ENCODE measurements at regions not wholly inside any gene's neighbourhood (a gene's known extent, or its start where the extent isn't known, plus 50 kb on each side); places are given as distances from the start of the nearest gene placed in this dataset.

DNA sequence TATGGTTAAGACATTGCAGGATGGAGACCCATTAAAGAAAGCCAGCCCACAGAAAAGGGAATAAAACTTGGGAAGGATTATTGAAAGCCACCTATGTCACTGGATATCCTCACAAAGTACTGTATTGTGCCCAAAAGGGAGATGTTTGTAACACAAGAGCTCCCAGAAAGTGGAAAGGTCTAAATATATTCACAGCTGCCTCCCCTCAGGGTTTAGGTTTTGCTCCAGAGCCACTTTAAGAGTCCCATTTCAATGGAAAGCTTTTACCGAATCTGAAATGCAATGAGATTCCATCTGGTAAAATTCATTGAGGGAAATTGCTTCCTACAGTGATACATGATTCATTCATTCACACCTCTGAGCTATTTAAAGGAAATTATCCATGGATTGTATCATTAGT, 176.4 kb downstream of the XPNPEP1 start:
- TF ChIP-seq, protein P1, sequence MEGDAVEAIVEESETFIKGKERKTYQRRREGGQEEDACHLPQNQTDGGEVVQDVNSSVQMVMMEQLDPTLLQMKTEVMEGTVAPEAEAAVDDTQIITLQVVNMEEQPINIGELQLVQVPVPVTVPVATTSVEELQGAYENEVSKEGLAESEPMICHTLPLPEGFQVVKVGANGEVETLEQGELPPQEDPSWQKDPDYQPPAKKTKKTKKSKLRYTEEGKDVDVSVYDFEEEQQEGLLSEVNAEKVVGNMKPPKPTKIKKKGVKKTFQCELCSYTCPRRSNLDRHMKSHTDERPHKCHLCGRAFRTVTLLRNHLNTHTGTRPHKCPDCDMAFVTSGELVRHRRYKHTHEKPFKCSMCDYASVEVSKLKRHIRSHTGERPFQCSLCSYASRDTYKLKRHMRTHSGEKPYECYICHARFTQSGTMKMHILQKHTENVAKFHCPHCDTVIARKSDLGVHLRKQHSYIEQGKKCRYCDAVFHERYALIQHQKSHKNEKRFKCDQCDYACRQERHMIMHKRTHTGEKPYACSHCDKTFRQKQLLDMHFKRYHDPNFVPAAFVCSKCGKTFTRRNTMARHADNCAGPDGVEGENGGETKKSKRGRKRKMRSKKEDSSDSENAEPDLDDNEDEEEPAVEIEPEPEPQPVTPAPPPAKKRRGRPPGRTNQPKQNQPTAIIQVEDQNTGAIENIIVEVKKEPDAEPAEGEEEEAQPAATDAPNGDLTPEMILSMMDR (conservative IDR thresholded peaks at IDR 0.05; ENCODE audit: low read depth in 2 of 2), result no peak
- TF ChIP-seq EZH2phosphoT487 (IDR thresholded peaks at IDR 0.05; ENCODE audit: unreplicated experiment), result no peak

Data from GM23338 (cell line).